GM18519 (cell line): ENCODE measurements at regions not wholly inside any gene's neighbourhood (a gene's known extent, or its start where the extent isn't known, plus 50 kb on each side); places are given as distances from the start of the nearest gene placed in this dataset.

Experiments used
- ATAC-seq: cut with Tn5 transposase; IDR thresholded peaks from one replicate; pipeline ENCODE4 v1.9.1; 2021; ENCODE audit warnings: mild to moderate bottlenecking, moderate library complexity; ENCODE audit not compliant: unreplicated experiment, low FRiP score

- ATAC-seq = no peak
Observed at GRCh38 chr9:27625751-27626150, 52.5 kb upstream of the C9orf72 start.

- ATAC-seq = no peak
Observed at GRCh38 chr9:27626244-27627187, 53.2 kb upstream of the C9orf72 start.

GRCh38 chr9:27627188-27627564 is 53.9 kb upstream of the C9orf72 start:
- no peak for ATAC-seq

GRCh38 chr9:27628311-27628710 is 55.0 kb upstream of the C9orf72 start:
- no peak for ATAC-seq

GRCh38 chr9:27629425-27629824 is 56.1 kb upstream of the C9orf72 start:
- ATAC-seq = no peak

GRCh38 chr9:27632254-27632653 is 59.0 kb upstream of the C9orf72 start:
- ATAC-seq = no peak

- ATAC-seq = no peak
Observed at GRCh38 chr9:27633764-27634163, 60.5 kb upstream of the C9orf72 start.

- peak; percentile 80 for ATAC-seq
Observed at GRCh38 chr9:27634879-27635278, 61.6 kb upstream of the C9orf72 start.

- ATAC-seq = no peak
Observed at GRCh38 chr9:27638716-27639115, 65.4 kb upstream of the C9orf72 start.

- no peak for ATAC-seq
Observed at GRCh38 chr9:27645161-27645840, 72.0 kb upstream of the C9orf72 start.

- ATAC-seq = no peak
Observed at GRCh38 chr9:27653246-27653645, 80.0 kb upstream of the C9orf72 start.

GRCh38 chr9:27653957-27654356 is 80.7 kb upstream of the C9orf72 start:
- ATAC-seq = no peak

- no peak for ATAC-seq
Observed at GRCh38 chr9:27654629-27655285, 81.5 kb upstream of the C9orf72 start.

- ATAC-seq = no peak
Observed at GRCh38 chr9:27655441-27655840, 82.2 kb upstream of the C9orf72 start.

GRCh38 chr9:27659001-27659400 is 85.7 kb upstream of the C9orf72 start:
- ATAC-seq = no peak

GRCh38 chr9:27659571-27659970 is 86.3 kb upstream of the C9orf72 start:
- ATAC-seq = no peak

GRCh38 chr9:27660148-27660547 is 86.9 kb upstream of the C9orf72 start:
- ATAC-seq = no peak

GRCh38 chr9:27663526-27663925 is 90.2 kb upstream of the C9orf72 start:
- no peak for ATAC-seq

- no peak for ATAC-seq
Observed at GRCh38 chr9:27664121-27664779, 91.0 kb upstream of the C9orf72 start.

GRCh38 chr9:27665136-27665535 is 91.9 kb upstream of the C9orf72 start:
- ATAC-seq = no peak

- no peak for ATAC-seq
Observed at GRCh38 chr9:27668280-27668679, 95.0 kb upstream of the C9orf72 start.
